HEK293 (cell line): ENCODE measurements at regions not wholly inside any gene's neighbourhood (a gene's known extent, or its start where the extent isn't known, plus 50 kb on each side); places are given as distances from the start of the nearest gene placed in this dataset.

Experiments
- CTCF ChIA-PET: fragments of 350-600 bp; formaldehyde crosslinking; extraction: SDS; loops from one replicate; lab custom pipeline; 2021; ENCODE audit warnings: antibody characterized with exemption; lab: Yijun Ruan, JAX
- POLR2A ChIA-PET: fragments of 300-600 bp; formaldehyde crosslinking; extraction: SDS; loops from one replicate; lab custom pipeline; 2020; ENCODE audit warnings: antibody characterized with exemption, inconsistent platforms; lab: Yijun Ruan, JAX
- H3K27ac ChIP-seq: fragments of 200-500 bp; sonication (Bioruptor generic); 2 replicates; pipeline ENCODE4 v1.5.1; 2014; ENCODE audit warnings: low read depth, low read length, control low read depth, inconsistent platforms; ENCODE audit errors: extremely low read depth
- H3K36me3 ChIP-seq, 2 experiments: fragments of 200-500 bp in 1 of 2; sonication (Bioruptor generic) in 1 of 2; 1 replicate in 1 of 2; 2 replicates in 1 of 2; pipeline ENCODE4 v1.5.1; 2014 to 2017; ENCODE audit warnings: inconsistent platforms in 2 of 2, low read length in 2 of 2; ENCODE audit not compliant: control insufficient read depth in 2 of 2, insufficient read depth in 1 of 2
- H3K4me1 ChIP-seq: fragments of 200-500 bp; sonication (Bioruptor generic); 2 replicates; pipeline ENCODE4 v1.5.1; 2014; ENCODE audit warnings: mild to moderate bottlenecking, low read length, inconsistent platforms; ENCODE audit not compliant: control insufficient read depth, insufficient read depth
- H3K4me3 ChIP-seq: 2 replicates; pipeline ENCODE4 v1.5.1; 2011; ENCODE audit warnings: low read depth, mild to moderate bottlenecking, control low read depth, low read length, moderate library complexity
- H3K9me3 ChIP-seq: fragments of 200-500 bp; sonication (Bioruptor generic); 2 replicates; pipeline ENCODE4 v1.5.1; 2014; ENCODE audit warnings: low read depth, low read length, inconsistent platforms; ENCODE audit not compliant: control insufficient read depth, insufficient read depth
- BCL11B ChIP-seq: fragments of 450-650 bp; formaldehyde crosslinking; IDR thresholded peaks from 2 replicates; pipeline ENCODE4 v1.5.1; 2016; ENCODE audit warnings: low read depth, missing biosample characterization, missing genetic modification characterization
- GLI4 ChIP-seq: fragments of 450-650 bp; formaldehyde crosslinking; IDR thresholded peaks from 2 replicates; pipeline ENCODE4 v1.5.1; 2016; ENCODE audit warnings: missing biosample characterization, missing genetic modification characterization
- KLF9 ChIP-seq: fragments of 450-650 bp; formaldehyde crosslinking; IDR thresholded peaks from 2 replicates; pipeline ENCODE4 v1.5.1; 2016; ENCODE audit warnings: missing biosample characterization, missing genetic modification characterization, low read depth
- MYNN ChIP-seq: fragments of 450-650 bp; formaldehyde crosslinking; IDR thresholded peaks from 2 replicates; pipeline ENCODE4 v1.5.1; 2016; ENCODE audit warnings: missing biosample characterization, missing genetic modification characterization, borderline replicate concordance
- OSR2 ChIP-seq: fragments of 450-650 bp; formaldehyde crosslinking; IDR thresholded peaks from 2 replicates; pipeline ENCODE4 v1.5.1; 2016; ENCODE audit warnings: missing biosample characterization, missing genetic modification characterization
- ZBTB17 ChIP-seq: fragments of 450-650 bp; formaldehyde crosslinking; IDR thresholded peaks from 2 replicates; pipeline ENCODE4 v1.5.1; 2016; ENCODE audit warnings: missing biosample characterization, missing genetic modification characterization
- ZBTB21 ChIP-seq: fragments of 450-650 bp; formaldehyde crosslinking; IDR thresholded peaks from 2 replicates; pipeline ENCODE4 v1.5.1; 2017; ENCODE audit warnings: missing biosample characterization, missing genetic modification characterization
- ZNF132 ChIP-seq: fragments of 450-650 bp; formaldehyde crosslinking; IDR thresholded peaks from 2 replicates; pipeline ENCODE4 v1.5.1; 2017; ENCODE audit warnings: missing biosample characterization, missing genetic modification characterization, borderline replicate concordance
- ZNF292 ChIP-seq: fragments of 450-650 bp; formaldehyde crosslinking; IDR thresholded peaks from 2 replicates; pipeline ENCODE4 v1.5.1; 2016; ENCODE audit warnings: low read depth, missing biosample characterization, missing genetic modification characterization, borderline replicate concordance
- ZNF324 ChIP-seq: fragments of 450-650 bp; formaldehyde crosslinking; IDR thresholded peaks from 2 replicates; pipeline ENCODE4 v1.5.1; 2016; ENCODE audit warnings: missing biosample characterization, missing genetic modification characterization
- ZNF37A ChIP-seq: fragments of 450-650 bp; IDR thresholded peaks from 2 replicates; pipeline ENCODE4 v1.5.1; 2018; ENCODE audit warnings: missing biosample characterization, missing genetic modification characterization
- ZNF394 ChIP-seq: fragments of 450-650 bp; formaldehyde crosslinking; IDR thresholded peaks from 2 replicates; pipeline ENCODE4 v1.5.1; 2016; ENCODE audit warnings: missing biosample characterization, missing genetic modification characterization, mild to moderate bottlenecking, moderate library complexity, borderline replicate concordance
- ZNF560 ChIP-seq: fragments of 450-650 bp; formaldehyde crosslinking; IDR thresholded peaks from 2 replicates; pipeline ENCODE4 v1.5.1; 2017; ENCODE audit warnings: missing biosample characterization, missing genetic modification characterization, borderline replicate concordance
- ZNF768 ChIP-seq: fragments of 450-650 bp; formaldehyde crosslinking; IDR thresholded peaks from 2 replicates; pipeline ENCODE4 v1.5.1; 2018; ENCODE audit warnings: missing biosample characterization, mild to moderate bottlenecking, missing genetic modification characterization
- ZSCAN16 ChIP-seq: fragments of 450-650 bp; formaldehyde crosslinking; IDR thresholded peaks from 2 replicates; pipeline ENCODE4 v1.5.1; 2016; ENCODE audit warnings: missing biosample characterization, missing genetic modification characterization
- TF ChIP-seq, protein P1 (sequence below): fragments of 450-650 bp; formaldehyde crosslinking; IDR thresholded peaks from 2 replicates; pipeline ENCODE4 v1.5.1; 2016; ENCODE audit warnings: missing biosample characterization, missing genetic modification characterization
- TF ChIP-seq, protein P2 (sequence below): fragments of 450-650 bp; formaldehyde crosslinking; IDR thresholded peaks from 2 replicates; pipeline ENCODE4 v1.5.1; 2016; ENCODE audit warnings: missing biosample characterization, missing genetic modification characterization
- TF ChIP-seq, protein P3 (sequence below): fragments of 450-650 bp; formaldehyde crosslinking; IDR thresholded peaks from 2 replicates; pipeline ENCODE4 v1.5.1; 2016; ENCODE audit warnings: missing biosample characterization, missing genetic modification characterization
- TF ChIP-seq, protein P4 (sequence below): fragments of 450-650 bp; formaldehyde crosslinking; IDR thresholded peaks from 2 replicates; pipeline ENCODE4 v1.5.1; 2016; ENCODE audit warnings: missing biosample characterization, missing genetic modification characterization
- TF ChIP-seq, protein P5 (sequence below): sonication (generic); formaldehyde crosslinking; IDR thresholded peaks from 2 replicates; pipeline ENCODE4 v1.8.1; 2022; ENCODE audit warnings: mild to moderate bottlenecking, moderate library complexity, missing genetic modification reagents
- TF ChIP-seq, protein P6 (sequence below): fragments of 450-650 bp; formaldehyde crosslinking; IDR thresholded peaks from 2 replicates; pipeline ENCODE4 v1.5.1; 2016; ENCODE audit warnings: missing biosample characterization, missing genetic modification characterization

DNA sequence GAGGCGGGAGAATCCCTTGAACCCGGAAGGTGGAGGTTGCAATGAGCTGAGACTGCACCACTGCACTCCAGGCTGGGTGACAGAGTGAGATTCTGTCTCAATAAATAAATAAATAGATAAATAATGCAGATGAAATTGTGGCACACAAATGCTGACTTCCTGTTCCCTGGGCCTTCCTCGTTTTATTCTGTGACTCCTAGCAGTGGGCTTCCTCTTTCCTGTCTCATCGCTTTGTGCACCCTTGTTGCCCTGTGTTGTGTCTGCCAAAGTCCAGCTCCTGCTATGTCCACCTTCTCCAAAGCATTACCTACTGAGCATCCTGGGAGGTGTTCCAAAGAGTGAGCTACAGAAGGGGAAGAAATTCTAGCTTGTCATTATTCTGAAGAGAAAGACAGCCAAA lies 100.2 kb upstream of the TIAM2 start:
- CTCF ChIA-PET: interaction anchor here (0.7 to 1.3 kb wide), 2 partner anchors 221 to 439 kb away, joined by 4 to 5 read pairs; no protein-coding TSS in a partner anchor

DNA sequence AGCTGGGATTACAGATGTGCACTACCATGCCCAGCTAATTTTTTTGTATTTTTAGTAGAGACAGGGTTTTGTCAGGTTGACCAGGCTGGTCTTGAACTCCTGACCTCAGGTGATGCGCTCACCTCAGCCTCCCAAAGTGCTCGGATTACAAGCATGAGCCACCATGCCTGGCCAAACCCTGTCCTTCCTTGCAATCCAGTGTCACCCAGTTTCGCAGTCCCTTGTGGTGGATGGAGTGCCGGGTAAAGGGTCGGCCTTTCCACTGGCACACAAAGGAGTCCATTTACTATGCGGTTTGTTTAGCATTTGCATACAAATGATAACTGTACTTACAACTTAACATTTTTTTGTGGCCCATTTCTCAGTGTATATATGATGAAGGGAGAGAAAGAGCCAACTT lies 99.3 kb upstream of the TIAM2 start:
- no peaks in the 10 kb centered on the region for H3K9me3 ChIP-seq
- ChIA-PET CTCF (interaction anchor here (0.7 kb wide), 1 partner anchor 32 kb away, joined by 5 read pairs; no protein-coding TSS in a partner anchor), POLR2A (no interaction called here)
- TF ChIP-seq ZSCAN16 (tag by site-specific recombination) (no peak), ZNF324 (no peak)
- H3K36me3 ChIP-seq: no peaks in the 10 kb centered on the region
- no peaks in the 10 kb centered on the region for H3K4me1 ChIP-seq
- no peak overlapping the region for H3K27ac ChIP-seq
- no peak overlapping the region for H3K4me3 ChIP-seq

More for the DNA sequence above, 100.2 kb upstream of the TIAM2 start:
- no peaks in the 10 kb centered on the region for H3K36me3 ChIP-seq
- no peaks in the 10 kb centered on the region for H3K9me3 ChIP-seq
- no peak overlapping the region for H3K27ac ChIP-seq
- POLR2A ChIA-PET: no interaction called here
- no peak overlapping the region for H3K4me3 ChIP-seq
- TF ChIP-seq ZNF768 (tag by site-specific recombination) (no peak), ZBTB17 (tag by site-specific recombination) (no peak), ZNF292 (tag by site-specific recombination) (no peak)
- no peaks in the 10 kb centered on the region for H3K4me1 ChIP-seq

DNA sequence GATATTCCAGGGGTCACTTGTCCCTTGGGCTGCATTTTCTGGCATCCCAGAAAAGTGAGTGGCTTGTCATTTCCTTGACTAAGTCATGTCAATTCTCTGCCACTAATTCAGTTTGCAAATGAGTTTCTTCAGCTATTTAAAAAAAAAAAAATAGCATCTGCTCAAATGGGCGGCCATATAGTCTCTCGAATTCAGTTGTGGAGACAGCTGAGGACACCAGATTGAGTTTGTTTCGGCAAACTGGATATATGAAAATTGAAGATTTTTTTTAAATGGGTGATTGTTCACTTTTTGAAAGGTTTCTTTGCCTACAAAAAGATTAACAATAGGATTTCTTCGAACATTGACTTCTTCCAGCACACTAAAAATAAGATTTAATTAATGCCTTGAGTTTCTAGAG lies 96.3 kb upstream of the TIAM2 start:
- H3K4me3 ChIP-seq: no peak overlapping the region
- no peaks in the 10 kb centered on the region for H3K36me3 ChIP-seq
- H3K4me1 ChIP-seq: no peaks in the 10 kb centered on the region
- H3K9me3 ChIP-seq: no peaks in the 10 kb centered on the region
- CTCF ChIA-PET: interaction anchor here (3.0 kb wide), 1 partner anchor 29 kb away, joined by 13 read pairs; no protein-coding TSS in a partner anchor
- H3K27ac ChIP-seq: no peak overlapping the region
- POLR2A ChIA-PET: no interaction called here
- TF ChIP-seq OSR2 (tag by site-specific recombination) (no peak), GLI4 (tag by site-specific recombination) (no peak), ZNF394 (tag by site-specific recombination) (no peak), ZBTB21 (tag by site-specific recombination) (no peak), ZNF37A (tag by site-specific recombination) (no peak), ZNF560 (tag by site-specific recombination) (no peak), BCL11B (tag by site-specific recombination) (no peak), MYNN (tag by site-specific recombination) (no peak), KLF9 (tag by site-specific recombination) (no peak), ZNF132 (tag by site-specific recombination) (no peak)
- TF ChIP-seq, protein P1, sequence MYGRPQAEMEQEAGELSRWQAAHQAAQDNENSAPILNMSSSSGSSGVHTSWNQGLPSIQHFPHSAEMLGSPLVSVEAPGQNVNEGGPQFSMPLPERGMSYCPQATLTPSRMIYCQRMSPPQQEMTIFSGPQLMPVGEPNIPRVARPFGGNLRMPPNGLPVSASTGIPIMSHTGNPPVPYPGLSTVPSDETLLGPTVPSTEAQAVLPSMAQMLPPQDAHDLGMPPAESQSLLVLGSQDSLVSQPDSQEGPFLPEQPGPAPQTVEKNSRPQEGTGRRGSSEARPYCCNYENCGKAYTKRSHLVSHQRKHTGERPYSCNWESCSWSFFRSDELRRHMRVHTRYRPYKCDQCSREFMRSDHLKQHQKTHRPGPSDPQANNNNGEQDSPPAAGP: no peak
- TF ChIP-seq, protein P2, sequence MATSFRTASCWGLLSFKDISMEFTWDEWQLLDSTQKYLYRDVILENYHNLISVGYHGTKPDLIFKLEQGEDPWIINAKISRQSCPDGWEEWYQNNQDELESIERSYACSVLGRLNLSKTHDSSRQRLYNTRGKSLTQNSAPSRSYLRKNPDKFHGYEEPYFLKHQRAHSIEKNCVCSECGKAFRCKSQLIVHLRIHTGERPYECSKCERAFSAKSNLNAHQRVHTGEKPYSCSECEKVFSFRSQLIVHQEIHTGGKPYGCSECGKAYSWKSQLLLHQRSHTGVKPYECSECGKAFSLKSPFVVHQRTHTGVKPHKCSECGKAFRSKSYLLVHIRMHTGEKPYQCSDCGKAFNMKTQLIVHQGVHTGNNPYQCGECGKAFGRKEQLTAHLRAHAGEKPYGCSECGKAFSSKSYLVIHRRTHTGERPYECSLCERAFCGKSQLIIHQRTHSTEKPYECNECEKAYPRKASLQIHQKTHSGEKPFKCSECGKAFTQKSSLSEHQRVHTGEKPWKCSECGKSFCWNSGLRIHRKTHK (tag by site-specific recombination): no peak
- TF ChIP-seq, protein P3, sequence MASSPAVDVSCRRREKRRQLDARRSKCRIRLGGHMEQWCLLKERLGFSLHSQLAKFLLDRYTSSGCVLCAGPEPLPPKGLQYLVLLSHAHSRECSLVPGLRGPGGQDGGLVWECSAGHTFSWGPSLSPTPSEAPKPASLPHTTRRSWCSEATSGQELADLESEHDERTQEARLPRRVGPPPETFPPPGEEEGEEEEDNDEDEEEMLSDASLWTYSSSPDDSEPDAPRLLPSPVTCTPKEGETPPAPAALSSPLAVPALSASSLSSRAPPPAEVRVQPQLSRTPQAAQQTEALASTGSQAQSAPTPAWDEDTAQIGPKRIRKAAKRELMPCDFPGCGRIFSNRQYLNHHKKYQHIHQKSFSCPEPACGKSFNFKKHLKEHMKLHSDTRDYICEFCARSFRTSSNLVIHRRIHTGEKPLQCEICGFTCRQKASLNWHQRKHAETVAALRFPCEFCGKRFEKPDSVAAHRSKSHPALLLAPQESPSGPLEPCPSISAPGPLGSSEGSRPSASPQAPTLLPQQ: no peak
- TF ChIP-seq, protein P4, sequence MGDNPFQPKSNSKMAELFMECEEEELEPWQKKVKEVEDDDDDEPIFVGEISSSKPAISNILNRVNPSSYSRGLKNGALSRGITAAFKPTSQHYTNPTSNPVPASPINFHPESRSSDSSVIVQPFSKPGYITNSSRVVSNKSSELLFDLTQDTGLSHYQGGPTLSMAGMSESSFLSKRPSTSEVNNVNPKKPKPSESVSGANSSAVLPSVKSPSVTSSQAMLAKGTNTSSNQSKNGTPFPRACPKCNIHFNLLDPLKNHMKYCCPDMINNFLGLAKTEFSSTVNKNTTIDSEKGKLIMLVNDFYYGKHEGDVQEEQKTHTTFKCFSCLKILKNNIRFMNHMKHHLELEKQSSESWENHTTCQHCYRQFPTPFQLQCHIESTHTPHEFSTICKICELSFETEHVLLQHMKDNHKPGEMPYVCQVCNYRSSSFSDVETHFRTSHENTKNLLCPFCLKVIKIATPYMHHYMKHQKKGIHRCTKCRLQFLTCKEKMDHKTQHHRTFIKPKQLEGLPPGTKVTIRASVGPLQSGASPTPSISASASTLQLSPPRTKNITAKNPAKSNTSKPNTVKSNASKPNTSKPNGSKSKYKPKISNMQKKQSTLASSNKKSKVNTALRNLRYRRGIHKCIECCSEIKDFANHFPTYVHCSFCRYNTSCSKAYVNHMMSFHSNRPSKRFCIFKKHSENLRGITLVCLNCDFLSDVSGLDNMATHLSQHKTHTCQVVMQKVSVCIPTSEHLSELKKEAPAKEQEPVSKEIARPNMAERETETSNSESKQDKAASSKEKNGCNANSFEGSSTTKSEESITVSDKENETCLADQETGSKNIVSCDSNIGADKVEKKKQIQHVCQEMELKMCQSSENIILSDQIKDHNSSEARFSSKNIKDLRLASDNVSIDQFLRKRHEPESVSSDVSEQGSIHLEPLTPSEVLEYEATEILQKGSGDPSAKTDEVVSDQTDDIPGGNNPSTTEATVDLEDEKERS (tag by site-specific recombination): no peak
- TF ChIP-seq, protein P5, sequence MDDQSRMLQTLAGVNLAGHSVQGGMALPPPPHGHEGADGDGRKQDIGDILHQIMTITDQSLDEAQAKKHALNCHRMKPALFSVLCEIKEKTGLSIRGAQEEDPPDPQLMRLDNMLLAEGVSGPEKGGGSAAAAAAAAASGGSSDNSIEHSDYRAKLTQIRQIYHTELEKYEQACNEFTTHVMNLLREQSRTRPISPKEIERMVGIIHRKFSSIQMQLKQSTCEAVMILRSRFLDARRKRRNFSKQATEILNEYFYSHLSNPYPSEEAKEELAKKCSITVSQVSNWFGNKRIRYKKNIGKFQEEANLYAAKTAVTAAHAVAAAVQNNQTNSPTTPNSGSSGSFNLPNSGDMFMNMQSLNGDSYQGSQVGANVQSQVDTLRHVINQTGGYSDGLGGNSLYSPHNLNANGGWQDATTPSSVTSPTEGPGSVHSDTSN (CRISPR knock-in tag): no peak
- TF ChIP-seq, protein P6, sequence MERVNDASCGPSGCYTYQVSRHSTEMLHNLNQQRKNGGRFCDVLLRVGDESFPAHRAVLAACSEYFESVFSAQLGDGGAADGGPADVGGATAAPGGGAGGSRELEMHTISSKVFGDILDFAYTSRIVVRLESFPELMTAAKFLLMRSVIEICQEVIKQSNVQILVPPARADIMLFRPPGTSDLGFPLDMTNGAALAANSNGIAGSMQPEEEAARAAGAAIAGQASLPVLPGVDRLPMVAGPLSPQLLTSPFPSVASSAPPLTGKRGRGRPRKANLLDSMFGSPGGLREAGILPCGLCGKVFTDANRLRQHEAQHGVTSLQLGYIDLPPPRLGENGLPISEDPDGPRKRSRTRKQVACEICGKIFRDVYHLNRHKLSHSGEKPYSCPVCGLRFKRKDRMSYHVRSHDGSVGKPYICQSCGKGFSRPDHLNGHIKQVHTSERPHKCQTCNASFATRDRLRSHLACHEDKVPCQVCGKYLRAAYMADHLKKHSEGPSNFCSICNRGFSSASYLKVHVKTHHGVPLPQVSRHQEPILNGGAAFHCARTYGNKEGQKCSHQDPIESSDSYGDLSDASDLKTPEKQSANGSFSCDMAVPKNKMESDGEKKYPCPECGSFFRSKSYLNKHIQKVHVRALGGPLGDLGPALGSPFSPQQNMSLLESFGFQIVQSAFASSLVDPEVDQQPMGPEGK (tag by site-specific recombination): no peak
